Natural killer cell treated with Interleukin-12 subunit alpha and Interleukin-12 subunit beta and Interleukin-15 and Interleukin-18, amount 100 ng/mL, for 72 hours (primary cell): ENCODE measurements at regions not wholly inside any gene's neighbourhood (a gene's known extent, or its start where the extent isn't known, plus 50 kb on each side); places are given as distances from the start of the nearest gene placed in this dataset.

Experiments used
- ATAC-seq, 2 donors: fragments of 150-1000 bp; cut with Tn5 transposase in 1 of 2; sonication (Bioruptor Pico), chemical (Tn5 transposase) in 1 of 2; 2 replicates each; pipeline ENCODE4 v1.10.0; 2021
- DNase-seq: peaks from one replicate; pipeline ENCODE4 v3.0.0; 2022; ENCODE audit warnings: low spot score
- H3K27ac Mint-ChIP-seq, 2 donors: 1 replicate in 1 of 2; 2 replicates in 1 of 2; pipeline ENCODE4 v1.8.0; 2022; ENCODE audit warnings: mixed read lengths in 2 of 2, mild to moderate bottlenecking in 1 of 2, moderate library complexity in 1 of 2
- H3K27me3 Mint-ChIP-seq, 2 donors: 1 replicate in 1 of 2; 2 replicates in 1 of 2; pipeline ENCODE4 v1.8.0; 2022; ENCODE audit warnings: mixed read lengths in 2 of 2
- H3K36me3 Mint-ChIP-seq: one replicate; pipeline ENCODE4 v1.8.0; 2022; ENCODE audit warnings: mixed read lengths
- H3K4me1 Mint-ChIP-seq, 2 donors: 1 replicate in 1 of 2; 2 replicates in 1 of 2; pipeline ENCODE4 v1.8.0; 2022; ENCODE audit warnings: low read depth in 2 of 2, mixed read lengths in 2 of 2, mild to moderate bottlenecking in 1 of 2
- H3K4me3 Mint-ChIP-seq: one replicate; pipeline ENCODE4 v1.8.0; 2022; ENCODE audit warnings: mixed read lengths
- H3K9me3 Mint-ChIP-seq: 2 replicates; pipeline ENCODE4 v1.8.0; 2022; ENCODE audit warnings: mixed read lengths

- no peak overlapping the region for H3K4me3 Mint-ChIP-seq
- no peak overlapping the region for H3K27ac Mint-ChIP-seq
- no peaks in the 10 kb centered on the region for H3K36me3 Mint-ChIP-seq
- DNase-seq (no peak), ATAC-seq (no peak)
- H3K9me3 Mint-ChIP-seq: peaks cover 6% of the 10 kb centered on the region
- H3K4me1 Mint-ChIP-seq: no peaks in the 10 kb centered on the region
- no peaks in the 10 kb centered on the region for H3K27me3 Mint-ChIP-seq
These were observed 288.0 kb upstream of the JAG1 start for GRCh38 chr20:10961651-10962288.

GRCh38 chr20:10962937-10963336 is 289.1 kb upstream of the JAG1 start:
- H3K4me3 Mint-ChIP-seq: no peak overlapping the region
- ATAC-seq: no peak
- H3K9me3 Mint-ChIP-seq: peaks cover 6% of the 10 kb centered on the region
- H3K27me3 Mint-ChIP-seq: no peaks in the 10 kb centered on the region
- no peaks in the 10 kb centered on the region for H3K4me1 Mint-ChIP-seq
- DNase-seq: no peak
- H3K36me3 Mint-ChIP-seq: no peaks in the 10 kb centered on the region
- H3K27ac Mint-ChIP-seq: no peak overlapping the region

- H3K4me1 Mint-ChIP-seq: no peaks in the 10 kb centered on the region
- no peak overlapping the region for H3K4me3 Mint-ChIP-seq
- ATAC-seq (no peak), DNase-seq (no peak)
- H3K27me3 Mint-ChIP-seq: no peaks in the 10 kb centered on the region
- no peak overlapping the region for H3K27ac Mint-ChIP-seq
- H3K9me3 Mint-ChIP-seq: peaks cover 6% of the 10 kb centered on the region
- no peaks in the 10 kb centered on the region for H3K36me3 Mint-ChIP-seq
These were observed 290.0 kb upstream of the JAG1 start for GRCh38 chr20:10963717-10964266.

- no peak overlapping the region for H3K4me3 Mint-ChIP-seq
- ATAC-seq (no peak), DNase-seq (no peak)
- H3K4me1 Mint-ChIP-seq: no peaks in the 10 kb centered on the region
- H3K27me3 Mint-ChIP-seq: no peaks in the 10 kb centered on the region
- no peaks in the 10 kb centered on the region for H3K36me3 Mint-ChIP-seq
- no peak overlapping the region for H3K27ac Mint-ChIP-seq
- peaks cover 4% of the 10 kb centered on the region for H3K9me3 Mint-ChIP-seq
These were observed 292.2 kb upstream of the JAG1 start for GRCh38 chr20:10965936-10966470.

- no peak for ATAC-seq
- H3K9me3 Mint-ChIP-seq: peaks cover 3% of the 10 kb centered on the region
- H3K4me3 Mint-ChIP-seq: no peak overlapping the region
- H3K27ac Mint-ChIP-seq: no peak overlapping the region
- peaks cover 0 to 2% of the 10 kb centered on the region in 2 donors for H3K27me3 Mint-ChIP-seq
- no peak for DNase-seq
- H3K4me1 Mint-ChIP-seq: no peaks in the 10 kb centered on the region
- no peaks in the 10 kb centered on the region for H3K36me3 Mint-ChIP-seq
These were observed 296.3 kb upstream of the JAG1 start for GRCh38 chr20:10970109-10970508.

- DNase-seq (no peak), ATAC-seq (no peak)
- Mint-ChIP-seq H3K9me3 (peaks cover 3% of the 10 kb centered on the region), H3K4me1 (no peaks in the 10 kb centered on the region), H3K4me3 (no peak overlapping the region), H3K27ac (no peak overlapping the region), H3K36me3 (no peaks in the 10 kb centered on the region), H3K27me3 (peaks cover 0 to 2% of the 10 kb centered on the region in 2 donors)
These were observed 297.3 kb upstream of the JAG1 start for GRCh38 chr20:10971096-10971495.

GRCh38 chr20:10972219-10972860 is 298.5 kb upstream of the JAG1 start:
- Mint-ChIP-seq H3K4me3 (no peak overlapping the region), H3K36me3 (no peaks in the 10 kb centered on the region), H3K9me3 (peaks cover 3% of the 10 kb centered on the region), H3K4me1 (no peaks in the 10 kb centered on the region), H3K27ac (no peak overlapping the region), H3K27me3 (peaks cover 0 to 2% of the 10 kb centered on the region in 2 donors)
- DNase-seq (no peak), ATAC-seq (no peak)

- Mint-ChIP-seq H3K27me3 (peaks cover 0 to 2% of the 10 kb centered on the region in 2 donors), H3K4me1 (no peaks in the 10 kb centered on the region), H3K36me3 (no peaks in the 10 kb centered on the region), H3K9me3 (peaks cover 3% of the 10 kb centered on the region), H3K4me3 (no peak overlapping the region), H3K27ac (no peak overlapping the region)
- ATAC-seq (no peak), DNase-seq (no peak)
These were observed 302.3 kb upstream of the JAG1 start for GRCh38 chr20:10976051-10976450.

GRCh38 chr20:10978019-10978702 is 304.4 kb upstream of the JAG1 start:
- ATAC-seq: no peak
- H3K9me3 Mint-ChIP-seq: no peaks in the 10 kb centered on the region

GRCh38 chr20:10978713-10979112 is 304.9 kb upstream of the JAG1 start:
- DNase-seq: no peak
- no peak overlapping the region for H3K4me3 Mint-ChIP-seq
- no peaks in the 10 kb centered on the region for H3K4me1 Mint-ChIP-seq

More at GRCh38 chr20:10978019-10978702, 304.4 kb upstream of the JAG1 start:
- no peaks in the 10 kb centered on the region for H3K36me3 Mint-ChIP-seq
- DNase-seq: no peak
- no peaks in the 10 kb centered on the region for H3K4me1 Mint-ChIP-seq
- peaks cover 0 to 2% of the 10 kb centered on the region in 2 donors for H3K27me3 Mint-ChIP-seq
- H3K27ac Mint-ChIP-seq: no peak overlapping the region
- H3K4me3 Mint-ChIP-seq: no peak overlapping the region

GRCh38 chr20:10982692-10983091 is 308.9 kb upstream of the JAG1 start:
- H3K27me3 Mint-ChIP-seq: no peaks in the 10 kb centered on the region
- no peaks in the 10 kb centered on the region for H3K36me3 Mint-ChIP-seq
- no peaks in the 10 kb centered on the region for H3K4me1 Mint-ChIP-seq
- no peak overlapping the region for H3K4me3 Mint-ChIP-seq
- DNase-seq (no peak), ATAC-seq (no peak)
- peaks cover 2% of the 10 kb centered on the region for H3K9me3 Mint-ChIP-seq
- no peak overlapping the region for H3K27ac Mint-ChIP-seq

More at GRCh38 chr20:10978713-10979112, 304.9 kb upstream of the JAG1 start:
- H3K9me3 Mint-ChIP-seq: no peaks in the 10 kb centered on the region
- H3K27me3 Mint-ChIP-seq: peaks cover 0 to 2% of the 10 kb centered on the region in 2 donors
- no peak for ATAC-seq
- no peaks in the 10 kb centered on the region for H3K36me3 Mint-ChIP-seq
- H3K27ac Mint-ChIP-seq: no peak overlapping the region

- H3K9me3 Mint-ChIP-seq: peaks cover 2% of the 10 kb centered on the region
- H3K36me3 Mint-ChIP-seq: no peaks in the 10 kb centered on the region
- H3K27me3 Mint-ChIP-seq: no peaks in the 10 kb centered on the region
- no peak overlapping the region for H3K4me3 Mint-ChIP-seq
- no peak for DNase-seq
- no peak for ATAC-seq
- H3K27ac Mint-ChIP-seq: no peak overlapping the region
- no peaks in the 10 kb centered on the region for H3K4me1 Mint-ChIP-seq
These were observed 310.5 kb upstream of the JAG1 start for GRCh38 chr20:10984294-10984693.

- no peak for ATAC-seq
These were observed 311.1 kb upstream of the JAG1 start for GRCh38 chr20:10984913-10985312.

GRCh38 chr20:10985536-10985935 is 311.7 kb upstream of the JAG1 start:
- Mint-ChIP-seq H3K4me1 (no peaks in the 10 kb centered on the region), H3K27me3 (no peaks in the 10 kb centered on the region), H3K27ac (no peak overlapping the region), H3K4me3 (no peak overlapping the region), H3K36me3 (no peaks in the 10 kb centered on the region), H3K9me3 (peaks cover 5% of the 10 kb centered on the region)
- DNase-seq (no peak), ATAC-seq (no peak)

More at GRCh38 chr20:10984913-10985312, 311.1 kb upstream of the JAG1 start:
- no peaks in the 10 kb centered on the region for H3K36me3 Mint-ChIP-seq
- peaks cover 5% of the 10 kb centered on the region for H3K9me3 Mint-ChIP-seq
- no peak for DNase-seq
- H3K4me3 Mint-ChIP-seq: no peak overlapping the region
- H3K4me1 Mint-ChIP-seq: no peaks in the 10 kb centered on the region
- no peak overlapping the region for H3K27ac Mint-ChIP-seq
- H3K27me3 Mint-ChIP-seq: no peaks in the 10 kb centered on the region
